Lung (tissue), 11 donors: ENCODE measurements at regions not wholly inside any gene's neighbourhood (a gene's known extent, or its start where the extent isn't known, plus 50 kb on each side); places are given as distances from the start of the nearest gene placed in this dataset.
A peak's percentile ranks its signal among the peaks of the same experiment; 100 is the strongest.

Source experiments
- ATAC-seq: fragments of 200-7000 bp; cut with Tn5 transposase; one replicate; pipeline ENCODE4 v1.9.1; 2020; ENCODE audit warnings: moderate number of reproducible peaks; ENCODE audit not compliant: insufficient read depth, low FRiP score
- DNase-seq, 3 donors: peaks; one replicate each; pipeline ENCODE4 v3.0.0-alpha.2; 2013 to 2017
- H3K27ac ChIP-seq, 2 donors: one replicate each; pipeline ENCODE4 v1.5.1; 2013; ENCODE audit warnings: mild to moderate bottlenecking in 2 of 2, moderate library complexity in 2 of 2, control low read depth in 1 of 2, inconsistent platforms in 1 of 2, low read depth in 1 of 2, low read length in 1 of 2
- H3K27me3 ChIP-seq, 3 donors: one replicate each; pipeline ENCODE4 v1.5.1; 2013; ENCODE audit warnings: low read length in 2 of 3; ENCODE audit not compliant: control insufficient read depth in 3 of 3, insufficient read depth in 3 of 3
- H3K36me3 ChIP-seq, 4 donors: one replicate each; pipeline ENCODE4 v1.5.1; 2013; ENCODE audit warnings: low read length in 4 of 4, mild to moderate bottlenecking in 1 of 4, moderate library complexity in 1 of 4; ENCODE audit not compliant: control insufficient read depth in 4 of 4, insufficient read depth in 4 of 4
- H3K4me1 ChIP-seq, 5 donors: one replicate each; pipeline ENCODE4 v1.5.1; 2013; ENCODE audit warnings: low read length in 5 of 5, mild to moderate bottlenecking in 2 of 5, moderate library complexity in 1 of 5; ENCODE audit not compliant: control insufficient read depth in 5 of 5, insufficient read depth in 5 of 5
- H3K4me3 ChIP-seq: one replicate; pipeline ENCODE4 v1.5.1; 2013; ENCODE audit warnings: mild to moderate bottlenecking, control low read depth, moderate library complexity
- H3K9ac ChIP-seq, 2 donors: one replicate each; pipeline ENCODE4 v1.5.1; 2013; ENCODE audit warnings: low read length in 2 of 2, control low read depth in 1 of 2; ENCODE audit not compliant: insufficient read depth in 1 of 2
- H3K9me3 ChIP-seq, 4 donors: one replicate each; pipeline ENCODE4 v1.5.1; 2013; ENCODE audit warnings: low read length in 3 of 4, mild to moderate bottlenecking in 1 of 4, moderate library complexity in 1 of 4; ENCODE audit not compliant: control insufficient read depth in 4 of 4, insufficient read depth in 3 of 4
- CTCF ChIP-seq: IDR thresholded peaks from 2 replicates; pipeline ENCODE4 v1.5.1; 2012; ENCODE audit warnings: mild to moderate bottlenecking; ENCODE audit errors: control extremely low read depth, extremely low read depth
- WGBS, 2 donors: extraction: QIAGEN DNeasy Blood & Tissue Kit; methylation state at CpG; one replicate each; pipeline ENCODE4 v1.1.7; 2013; 5-methylcytosine and 5-hydroxymethylcytosine counted together
- donor health status: control.
- donor health status: control.
- donor health status: Bipolar disorder and iron deficiency.
- donor health status: healthy.
- donor health status: DM: yes; HTN: yes; CAD: no.

GRCh38 chr13:73169971-73170370 is 111.2 kb downstream of the KLF5 start:
- DNase-seq (no peak), ATAC-seq (no peak)
- Histone ChIP-seq H3K36me3 (no peaks in the 10 kb centered on the region), H3K9me3 (no peaks in the 10 kb centered on the region), H3K4me3 (no peak overlapping the region), H3K27ac (no peak overlapping the region), H3K27me3 (no peaks in the 10 kb centered on the region), H3K4me1 (no peaks in the 10 kb centered on the region), H3K9ac (no peak overlapping the region)
- 23 to 24% methylated on average over 2 of the region's 2 CpGs for WGBS, 2 donors
- TF ChIP-seq CTCF: no peak

- Histone ChIP-seq H3K27ac (no peak overlapping the region), H3K9me3 (no peaks in the 10 kb centered on the region), H3K4me1 (no peaks in the 10 kb centered on the region), H3K36me3 (no peaks in the 10 kb centered on the region), H3K27me3 (no peaks in the 10 kb centered on the region), H3K9ac (no peak overlapping the region), H3K4me3 (no peak overlapping the region)
- TF ChIP-seq CTCF: no peak
- WGBS, 2 donors: 83 to 90% methylated on average over 8 of the region's 8 CpGs
- ATAC-seq (no peak), DNase-seq (peak in 1 of 3 donors; percentile 6)
These were observed 110.2 kb downstream of the KLF5 start for GRCh38 chr13:73168953-73169401.

- Histone ChIP-seq H3K36me3 (no peaks in the 10 kb centered on the region), H3K27ac (no peak overlapping the region), H3K4me3 (no peak overlapping the region), H3K9me3 (no peaks in the 10 kb centered on the region), H3K4me1 (no peaks in the 10 kb centered on the region), H3K9ac (no peak overlapping the region), H3K27me3 (no peaks in the 10 kb centered on the region)
- no peak for TF ChIP-seq CTCF
- WGBS, 2 donors: 84 to 88% methylated on average over 1 of the region's 1 CpG
- no peak for DNase-seq
- ATAC-seq: no peak
These were observed 109.6 kb downstream of the KLF5 start for GRCh38 chr13:73168226-73168952.
